ENCODE measurements at regions not wholly inside any gene's neighbourhood (a gene's known extent, or its start where the extent isn't known, plus 50 kb on each side); places are given as distances from the start of the nearest gene placed in this dataset.

GRCh38 chr2:225190987-225191386 lies 148.7 kb upstream of the DOCK10 start:
- no peak for TF ChIP-seq EZH2 (IDR thresholded peaks at IDR 0.05; ENCODE audit: low read length)
- TF ChIP-seq, protein P1, sequence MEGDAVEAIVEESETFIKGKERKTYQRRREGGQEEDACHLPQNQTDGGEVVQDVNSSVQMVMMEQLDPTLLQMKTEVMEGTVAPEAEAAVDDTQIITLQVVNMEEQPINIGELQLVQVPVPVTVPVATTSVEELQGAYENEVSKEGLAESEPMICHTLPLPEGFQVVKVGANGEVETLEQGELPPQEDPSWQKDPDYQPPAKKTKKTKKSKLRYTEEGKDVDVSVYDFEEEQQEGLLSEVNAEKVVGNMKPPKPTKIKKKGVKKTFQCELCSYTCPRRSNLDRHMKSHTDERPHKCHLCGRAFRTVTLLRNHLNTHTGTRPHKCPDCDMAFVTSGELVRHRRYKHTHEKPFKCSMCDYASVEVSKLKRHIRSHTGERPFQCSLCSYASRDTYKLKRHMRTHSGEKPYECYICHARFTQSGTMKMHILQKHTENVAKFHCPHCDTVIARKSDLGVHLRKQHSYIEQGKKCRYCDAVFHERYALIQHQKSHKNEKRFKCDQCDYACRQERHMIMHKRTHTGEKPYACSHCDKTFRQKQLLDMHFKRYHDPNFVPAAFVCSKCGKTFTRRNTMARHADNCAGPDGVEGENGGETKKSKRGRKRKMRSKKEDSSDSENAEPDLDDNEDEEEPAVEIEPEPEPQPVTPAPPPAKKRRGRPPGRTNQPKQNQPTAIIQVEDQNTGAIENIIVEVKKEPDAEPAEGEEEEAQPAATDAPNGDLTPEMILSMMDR (optimal IDR thresholded peaks at IDR 0.05 in 1 of 3, IDR thresholded peaks at IDR 0.05 in 1 of 3, conservative IDR thresholded peaks at IDR 0.05 in 1 of 3; ENCODE audit: extremely low read depth in 1 of 3, insufficient read depth in 2 of 3, low read length in 3 of 3): no peak

Data from keratinocyte (primary cell).